Upper lobe of left lung (tissue), 4 donors: ENCODE measurements at regions not wholly inside any gene's neighbourhood (a gene's known extent, or its start where the extent isn't known, plus 50 kb on each side); places are given as distances from the start of the nearest gene placed in this dataset.

Experiments
- EP300 ChIP-seq, 4 donors: sonication (generic); formaldehyde crosslinking; IDR thresholded peaks; one replicate each; pipeline ENCODE4 v1.5.1; 2017; ENCODE audit warnings: antibody characterized with exemption in 4 of 4, control low read depth in 2 of 4
- POLR2A ChIP-seq, 4 donors: fragments of 450-650 bp; IDR thresholded peaks; one replicate each; pipeline ENCODE4 v1.5.1; 2016 to 2017; ENCODE audit warnings: antibody characterized with exemption in 4 of 4, mild to moderate bottlenecking in 2 of 4
- POLR2AphosphoS5 ChIP-seq, 2 donors: sonication (generic); formaldehyde crosslinking; IDR thresholded peaks; one replicate each; pipeline ENCODE4 v1.5.1; 2017; ENCODE audit warnings: antibody characterized with exemption in 2 of 2
- TF ChIP-seq, protein P1 (sequence below), 6 experiments: fragments of 450-650 bp in 4 of 6; fragments of 200-600 bp in 2 of 6; sonication (generic) in 2 of 6; IDR thresholded peaks; one replicate each; pipeline ENCODE4 v1.5.1; 2016 to 2019; ENCODE audit warnings: antibody characterized with exemption in 6 of 6

DNA sequence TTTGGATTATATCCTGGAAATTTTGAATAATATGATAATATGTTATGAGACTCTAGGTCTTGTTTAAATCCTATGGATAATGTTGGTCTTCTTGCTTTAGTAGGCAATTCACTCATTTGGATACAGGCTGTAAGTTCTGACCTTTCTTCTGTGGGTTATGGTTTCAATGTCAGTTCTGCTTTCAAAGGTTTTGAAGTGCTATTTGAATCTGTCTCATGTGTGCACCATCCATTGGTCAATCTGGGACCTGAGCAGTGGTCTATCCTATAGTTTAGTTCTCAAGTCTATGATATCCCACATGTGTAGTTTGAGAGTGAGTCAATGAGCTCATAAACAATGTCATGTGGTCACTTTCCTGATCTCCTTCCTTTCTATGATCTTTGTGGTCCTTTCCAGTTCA is 94.4 kb downstream of the RMI1 start:
- TF ChIP-seq, protein P1, sequence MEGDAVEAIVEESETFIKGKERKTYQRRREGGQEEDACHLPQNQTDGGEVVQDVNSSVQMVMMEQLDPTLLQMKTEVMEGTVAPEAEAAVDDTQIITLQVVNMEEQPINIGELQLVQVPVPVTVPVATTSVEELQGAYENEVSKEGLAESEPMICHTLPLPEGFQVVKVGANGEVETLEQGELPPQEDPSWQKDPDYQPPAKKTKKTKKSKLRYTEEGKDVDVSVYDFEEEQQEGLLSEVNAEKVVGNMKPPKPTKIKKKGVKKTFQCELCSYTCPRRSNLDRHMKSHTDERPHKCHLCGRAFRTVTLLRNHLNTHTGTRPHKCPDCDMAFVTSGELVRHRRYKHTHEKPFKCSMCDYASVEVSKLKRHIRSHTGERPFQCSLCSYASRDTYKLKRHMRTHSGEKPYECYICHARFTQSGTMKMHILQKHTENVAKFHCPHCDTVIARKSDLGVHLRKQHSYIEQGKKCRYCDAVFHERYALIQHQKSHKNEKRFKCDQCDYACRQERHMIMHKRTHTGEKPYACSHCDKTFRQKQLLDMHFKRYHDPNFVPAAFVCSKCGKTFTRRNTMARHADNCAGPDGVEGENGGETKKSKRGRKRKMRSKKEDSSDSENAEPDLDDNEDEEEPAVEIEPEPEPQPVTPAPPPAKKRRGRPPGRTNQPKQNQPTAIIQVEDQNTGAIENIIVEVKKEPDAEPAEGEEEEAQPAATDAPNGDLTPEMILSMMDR (IDR thresholded peaks at IDR 0.05): no peak
- TF ChIP-seq POLR2AphosphoS5 (IDR thresholded peaks at IDR 0.05) (no peak), POLR2A (IDR thresholded peaks at IDR 0.05) (no peak), EP300 (IDR thresholded peaks at IDR 0.05) (no peak)
